Esophagus muscularis mucosa (tissue), 3 donors: ENCODE measurements at regions not wholly inside any gene's neighbourhood (a gene's known extent, or its start where the extent isn't known, plus 50 kb on each side); places are given as distances from the start of the nearest gene placed in this dataset.

Experiments used
- CTCF ChIP-seq, 3 experiments: fragments of 200-600 bp in 2 of 3; fragments of 450-650 bp in 1 of 3; sonication (generic) in 2 of 3; IDR thresholded peaks; one replicate each; pipeline ENCODE4 v1.5.1; 2017 to 2019; ENCODE audit warnings: antibody characterized with exemption in 3 of 3, mild to moderate bottlenecking in 2 of 3, moderate library complexity in 1 of 3
- POLR2AphosphoS5 ChIP-seq, 2 donors: sonication (generic); formaldehyde crosslinking; IDR thresholded peaks; one replicate each; pipeline ENCODE4 v1.6.1; 2017; ENCODE audit warnings: antibody characterized with exemption in 2 of 2

DNA sequence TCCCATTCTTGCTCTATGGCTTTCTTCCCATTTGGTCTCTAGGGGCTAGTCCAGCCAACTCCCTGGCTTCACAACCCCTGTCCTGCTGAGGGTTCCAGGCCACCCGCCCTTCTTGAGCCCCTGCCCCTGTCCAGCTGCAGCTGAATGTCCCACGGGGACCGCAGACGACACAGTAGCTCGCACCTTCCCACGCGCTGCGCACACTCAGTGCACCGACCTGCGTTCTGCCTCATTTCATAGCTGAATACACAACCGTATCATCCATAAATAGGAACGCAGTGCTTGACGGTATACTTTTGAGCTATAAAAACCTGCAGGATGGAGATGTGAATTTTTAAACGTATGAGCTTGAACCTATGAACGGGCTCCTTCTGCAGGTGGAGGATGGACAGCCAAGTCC is 660.4 kb upstream of the SALL3 start:
- TF ChIP-seq CTCF (IDR thresholded peaks at IDR 0.05) (no peak), POLR2AphosphoS5 (IDR thresholded peaks at IDR 0.05) (no peak)
